Hepatocyte (in vitro differentiated cells): ENCODE measurements at regions not wholly inside any gene's neighbourhood (a gene's known extent, or its start where the extent isn't known, plus 50 kb on each side); places are given as distances from the start of the nearest gene placed in this dataset.

ENCODE experiments used
- CTCF ChIP-seq: fragments of 200-600 bp; sonication (generic); IDR thresholded peaks from 2 replicates; pipeline ENCODE4 v1.5.1; 2016; ENCODE audit warnings: antibody characterized with exemption, mild to moderate bottlenecking; ENCODE audit not compliant: poor library complexity
- EZH2 ChIP-seq: fragments of 200-600 bp; sonication (generic); IDR thresholded peaks from 2 replicates; pipeline ENCODE4 v1.6.1; 2016; ENCODE audit warnings: antibody characterized with exemption, mild to moderate bottlenecking, borderline replicate concordance

GRCh38 chr13:44231786-44232516 is 141.7 kb upstream of the SERP2 start:
- TF ChIP-seq CTCF (no peak), EZH2 (no peak)
